SK-N-SH treated with all-trans-retinoic acid at 6 μM for 48 hours (cell line): ENCODE measurements at regions not wholly inside any gene's neighbourhood (a gene's known extent, or its start where the extent isn't known, plus 50 kb on each side); places are given as distances from the start of the nearest gene placed in this dataset.

Experiments used
- ATAC-seq: fragments of 200-7000 bp; cut with Tn5 transposase; 3 replicates; pipeline ENCODE4 v1.9.1; 2020; ENCODE audit warnings: mild to moderate bottlenecking, moderate library complexity
- ARNTL ChIP-seq: fragments of 450-650 bp; formaldehyde crosslinking; IDR thresholded peaks from 2 replicates; pipeline ENCODE4 v1.5.0; 2020; ENCODE audit warnings: low read depth, mild to moderate bottlenecking, moderate library complexity, borderline replicate concordance
- BACH2 ChIP-seq: fragments of 250-450 bp; sonication (Bioruptor Pico); IDR thresholded peaks from 2 replicates; pipeline ENCODE4 v1.9.0; 2021; ENCODE audit warnings: mild to moderate bottlenecking, borderline replicate concordance
- CSDC2 ChIP-seq: fragments of 250-450 bp; sonication (Bioruptor Pico); IDR thresholded peaks from 2 replicates; pipeline ENCODE4 v1.5.0; 2020; ENCODE audit warnings: mild to moderate bottlenecking, moderate library complexity
- ESRRG ChIP-seq: fragments of 250-450 bp; sonication (Bioruptor Pico); IDR thresholded peaks from 2 replicates; pipeline ENCODE4 v1.6.1; 2021; ENCODE audit warnings: mild to moderate bottlenecking
- GLIS3 ChIP-seq: fragments of 250-450 bp; sonication (Bioruptor Pico); IDR thresholded peaks from 2 replicates; pipeline ENCODE4 v1.5.0; 2020; ENCODE audit warnings: mild to moderate bottlenecking, moderate library complexity
- ISL1 ChIP-seq: fragments of 250-450 bp; sonication (Bioruptor Pico); IDR thresholded peaks from 2 replicates; pipeline ENCODE4 v2.1.2; 2022; ENCODE audit warnings: mild to moderate bottlenecking, moderate library complexity
- OSR1 ChIP-seq: fragments of 250-450 bp; sonication (Bioruptor Pico); IDR thresholded peaks from 2 replicates; pipeline ENCODE4 v1.8.0; 2022; ENCODE audit warnings: moderate library complexity, mild to moderate bottlenecking, inconsistent platforms
- POU6F1 ChIP-seq: fragments of 250-450 bp; sonication (Bioruptor Pico); IDR thresholded peaks from 2 replicates; pipeline ENCODE4 v1.8.0; 2021; ENCODE audit warnings: low read depth, mild to moderate bottlenecking, moderate library complexity, borderline replicate concordance
- PPARA ChIP-seq: fragments of 250-450 bp; sonication (Bioruptor Pico); IDR thresholded peaks from 2 replicates; pipeline ENCODE4 v1.5.0; 2020; ENCODE audit warnings: mild to moderate bottlenecking, borderline replicate concordance
- RARB ChIP-seq: fragments of 250-450 bp; sonication (Bioruptor Pico); IDR thresholded peaks from 2 replicates; pipeline ENCODE4 v1.8.0; 2021; ENCODE audit warnings: mild to moderate bottlenecking, moderate library complexity
- SNAI2 ChIP-seq: fragments of 250-450 bp; sonication (Bioruptor Pico); IDR thresholded peaks from 2 replicates; pipeline ENCODE4 v1.5.0; 2020; ENCODE audit warnings: mild to moderate bottlenecking, moderate library complexity
- TCF4 ChIP-seq: fragments of 250-450 bp; sonication (Bioruptor Pico); IDR thresholded peaks from 2 replicates; pipeline ENCODE4 v1.8.0; 2021; ENCODE audit warnings: mild to moderate bottlenecking, moderate library complexity, borderline replicate concordance
- TOX ChIP-seq: fragments of 250-450 bp; sonication (Bioruptor Pico); IDR thresholded peaks from 2 replicates; pipeline ENCODE4 v1.8.0; 2021; ENCODE audit warnings: mild to moderate bottlenecking, moderate library complexity, borderline replicate concordance
- TSHZ2 ChIP-seq: fragments of 250-450 bp; sonication (Bioruptor Pico); IDR thresholded peaks from 2 replicates; pipeline ENCODE4 v1.5.0; 2020; ENCODE audit warnings: mild to moderate bottlenecking, moderate library complexity
- ZC3H10 ChIP-seq: fragments of 250-450 bp; sonication (Bioruptor Pico); IDR thresholded peaks from 2 replicates; pipeline ENCODE4 v1.5.1; 2021; ENCODE audit warnings: mild to moderate bottlenecking, moderate library complexity
- ZFP3 ChIP-seq: fragments of 250-450 bp; sonication (Bioruptor Pico); IDR thresholded peaks from 2 replicates; pipeline ENCODE4 v1.5.0; 2020; ENCODE audit warnings: mild to moderate bottlenecking, moderate library complexity
- ZFP30 ChIP-seq: fragments of 450-650 bp; formaldehyde crosslinking; IDR thresholded peaks from 2 replicates; pipeline ENCODE4 v1.5.0; 2022; ENCODE audit warnings: mild to moderate bottlenecking, moderate library complexity
- ZNF565 ChIP-seq: fragments of 450-650 bp; formaldehyde crosslinking; conservative IDR thresholded peaks from 2 replicates; pipeline ENCODE4 v1.5.0; 2020; ENCODE audit warnings: low read depth, mild to moderate bottlenecking, moderate library complexity
- ZNF70 ChIP-seq: fragments of 450-650 bp; formaldehyde crosslinking; IDR thresholded peaks from 2 replicates; pipeline ENCODE4 v1.5.0; 2020; ENCODE audit warnings: mild to moderate bottlenecking, moderate library complexity
- ZNF8 ChIP-seq: fragments of 450-650 bp; formaldehyde crosslinking; IDR thresholded peaks from 2 replicates; pipeline ENCODE4 v1.5.0; 2020; ENCODE audit warnings: mild to moderate bottlenecking, moderate library complexity
- TF ChIP-seq, protein P1 (sequence below): fragments of 250-450 bp; sonication (Bioruptor Pico); IDR thresholded peaks from 2 replicates; pipeline ENCODE4 v1.5.1; 2020; ENCODE audit warnings: low read depth, mild to moderate bottlenecking, moderate library complexity
- TF ChIP-seq, protein P2 (sequence below): fragments of 250-450 bp; sonication (Bioruptor Pico); IDR thresholded peaks from 2 replicates; pipeline ENCODE4 v1.8.0; 2020; ENCODE audit warnings: mild to moderate bottlenecking, moderate library complexity, borderline replicate concordance
- TF ChIP-seq, protein P3 (sequence below): fragments of 250-450 bp; sonication (Bioruptor Pico); IDR thresholded peaks from 2 replicates; pipeline ENCODE4 v1.5.1; 2021; ENCODE audit warnings: mild to moderate bottlenecking, moderate library complexity

DNA sequence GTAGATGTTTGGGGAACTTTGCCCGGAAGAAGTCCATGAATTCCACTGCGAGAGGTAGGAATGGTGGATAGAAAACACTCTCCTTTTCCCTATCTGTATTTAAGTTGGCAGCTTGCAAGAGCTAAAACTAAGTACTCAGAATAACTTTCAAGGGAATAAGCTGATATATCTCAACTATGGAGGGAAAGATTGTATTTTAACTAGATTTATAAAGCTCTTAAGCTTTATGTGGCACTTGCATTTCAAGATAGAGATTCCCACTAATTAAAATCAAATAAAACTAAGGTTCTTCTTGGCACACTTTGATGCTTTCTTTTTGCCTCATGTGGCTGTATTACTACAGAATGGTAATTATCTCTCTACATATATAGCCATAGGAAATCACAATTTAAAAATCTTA, 149.7 kb upstream of the STARD13 start:
- no peak for ATAC-seq
- no peak for TF ChIP-seq ZNF8
- peak; percentile 68 for TF ChIP-seq ISL1
- TF ChIP-seq ZNF565 (CRISPR knock-in tag), result no peak
- TF ChIP-seq ARNTL, result no peak

DNA sequence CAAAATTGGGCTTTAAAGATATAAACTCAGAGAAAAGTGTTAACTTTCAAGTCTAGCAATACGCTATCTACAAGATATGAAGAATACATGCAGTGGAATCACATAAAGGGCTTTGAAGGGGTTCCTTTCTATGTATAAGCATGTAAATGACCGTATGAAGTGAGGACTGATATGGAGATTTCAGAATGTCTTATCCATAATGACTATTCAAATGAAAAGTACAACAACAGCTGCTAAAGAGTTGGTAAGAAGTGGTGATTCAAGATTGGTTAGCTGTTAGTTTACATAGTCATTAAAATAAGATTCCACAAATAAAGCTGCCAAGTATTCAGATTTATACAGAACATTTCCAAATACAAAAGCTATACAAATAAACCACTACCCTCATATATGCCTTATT, 153.4 kb upstream of the STARD13 start:
- TF ChIP-seq RARB (CRISPR knock-in tag) (no peak), ZNF565 (CRISPR knock-in tag) (no peak), ZFP30 (CRISPR knock-in tag) (no peak), BACH2 (no peak), ISL1 (no peak), ZNF8 (no peak), TSHZ2 (CRISPR knock-in tag) (no peak), ZNF70 (CRISPR knock-in tag) (no peak), ZC3H10 (CRISPR knock-in tag) (no peak), SNAI2 (CRISPR knock-in tag) (no peak), OSR1 (no peak), TOX (CRISPR knock-in tag) (no peak), CSDC2 (CRISPR knock-in tag) (no peak), ESRRG (CRISPR knock-in tag) (no peak), ZFP3 (CRISPR knock-in tag) (no peak), POU6F1 (CRISPR knock-in tag) (no peak), ARNTL (no peak)
- TF ChIP-seq, protein P1, sequence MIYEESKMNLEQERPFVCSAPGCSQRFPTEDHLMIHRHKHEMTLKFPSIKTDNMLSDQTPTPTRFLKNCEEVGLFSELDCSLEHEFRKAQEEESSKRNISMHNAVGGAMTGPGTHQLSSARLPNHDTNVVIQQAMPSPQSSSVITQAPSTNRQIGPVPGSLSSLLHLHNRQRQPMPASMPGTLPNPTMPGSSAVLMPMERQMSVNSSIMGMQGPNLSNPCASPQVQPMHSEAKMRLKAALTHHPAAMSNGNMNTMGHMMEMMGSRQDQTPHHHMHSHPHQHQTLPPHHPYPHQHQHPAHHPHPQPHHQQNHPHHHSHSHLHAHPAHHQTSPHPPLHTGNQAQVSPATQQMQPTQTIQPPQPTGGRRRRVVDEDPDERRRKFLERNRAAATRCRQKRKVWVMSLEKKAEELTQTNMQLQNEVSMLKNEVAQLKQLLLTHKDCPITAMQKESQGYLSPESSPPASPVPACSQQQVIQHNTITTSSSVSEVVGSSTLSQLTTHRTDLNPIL (CRISPR knock-in tag), result no peak
- TF ChIP-seq, protein P2, sequence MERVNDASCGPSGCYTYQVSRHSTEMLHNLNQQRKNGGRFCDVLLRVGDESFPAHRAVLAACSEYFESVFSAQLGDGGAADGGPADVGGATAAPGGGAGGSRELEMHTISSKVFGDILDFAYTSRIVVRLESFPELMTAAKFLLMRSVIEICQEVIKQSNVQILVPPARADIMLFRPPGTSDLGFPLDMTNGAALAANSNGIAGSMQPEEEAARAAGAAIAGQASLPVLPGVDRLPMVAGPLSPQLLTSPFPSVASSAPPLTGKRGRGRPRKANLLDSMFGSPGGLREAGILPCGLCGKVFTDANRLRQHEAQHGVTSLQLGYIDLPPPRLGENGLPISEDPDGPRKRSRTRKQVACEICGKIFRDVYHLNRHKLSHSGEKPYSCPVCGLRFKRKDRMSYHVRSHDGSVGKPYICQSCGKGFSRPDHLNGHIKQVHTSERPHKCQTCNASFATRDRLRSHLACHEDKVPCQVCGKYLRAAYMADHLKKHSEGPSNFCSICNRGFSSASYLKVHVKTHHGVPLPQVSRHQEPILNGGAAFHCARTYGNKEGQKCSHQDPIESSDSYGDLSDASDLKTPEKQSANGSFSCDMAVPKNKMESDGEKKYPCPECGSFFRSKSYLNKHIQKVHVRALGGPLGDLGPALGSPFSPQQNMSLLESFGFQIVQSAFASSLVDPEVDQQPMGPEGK, result no peak
- no peak for ATAC-seq

DNA sequence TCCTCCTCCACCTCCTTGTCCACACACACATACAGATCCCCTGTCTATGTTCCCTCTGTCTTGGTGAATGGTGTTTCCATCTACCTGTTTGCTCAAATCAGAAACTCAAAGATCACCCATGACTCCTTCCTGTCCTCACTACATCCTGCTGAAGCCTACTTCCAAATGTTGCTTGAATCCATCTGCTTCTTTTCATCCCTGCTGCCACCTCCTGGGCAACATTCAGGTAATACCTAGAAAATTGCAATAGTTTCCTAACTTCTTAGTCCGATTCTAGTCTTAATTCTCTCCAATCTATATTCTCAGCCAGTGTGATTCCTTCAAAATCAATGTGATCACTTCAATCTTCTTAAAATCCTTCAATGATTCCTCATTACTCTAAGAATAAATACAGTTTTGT, 155.5 kb upstream of the STARD13 start:
- peak; percentile 53; the same call in 2 of the 3 replicates for ATAC-seq
- no peak for TF ChIP-seq ISL1
- TF ChIP-seq TSHZ2 (CRISPR knock-in tag), result no peak
- TF ChIP-seq, protein P2, result no peak
- TF ChIP-seq ZC3H10 (CRISPR knock-in tag), result no peak
- no peak for TF ChIP-seq TCF4 (CRISPR knock-in tag)
- no peak for TF ChIP-seq ZNF565 (CRISPR knock-in tag)
- TF ChIP-seq SNAI2 (CRISPR knock-in tag), result no peak
- no peak for TF ChIP-seq CSDC2 (CRISPR knock-in tag)
- TF ChIP-seq, protein P3, sequence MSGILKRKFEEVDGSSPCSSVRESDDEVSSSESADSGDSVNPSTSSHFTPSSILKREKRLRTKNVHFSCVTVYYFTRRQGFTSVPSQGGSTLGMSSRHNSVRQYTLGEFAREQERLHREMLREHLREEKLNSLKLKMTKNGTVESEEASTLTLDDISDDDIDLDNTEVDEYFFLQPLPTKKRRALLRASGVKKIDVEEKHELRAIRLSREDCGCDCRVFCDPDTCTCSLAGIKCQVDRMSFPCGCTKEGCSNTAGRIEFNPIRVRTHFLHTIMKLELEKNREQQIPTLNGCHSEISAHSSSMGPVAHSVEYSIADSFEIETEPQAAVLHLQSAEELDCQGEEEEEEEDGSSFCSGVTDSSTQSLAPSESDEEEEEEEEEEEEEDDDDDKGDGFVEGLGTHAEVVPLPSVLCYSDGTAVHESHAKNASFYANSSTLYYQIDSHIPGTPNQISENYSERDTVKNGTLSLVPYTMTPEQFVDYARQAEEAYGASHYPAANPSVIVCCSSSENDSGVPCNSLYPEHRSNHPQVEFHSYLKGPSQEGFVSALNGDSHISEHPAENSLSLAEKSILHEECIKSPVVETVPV (CRISPR knock-in tag), result no peak
- TF ChIP-seq ZFP30 (CRISPR knock-in tag), result no peak
- TF ChIP-seq ESRRG (CRISPR knock-in tag), result no peak
- TF ChIP-seq, protein P1 (CRISPR knock-in tag), result no peak
- TF ChIP-seq PPARA (CRISPR knock-in tag), result no peak
- TF ChIP-seq ZFP3 (CRISPR knock-in tag), result no peak
- TF ChIP-seq ARNTL, result no peak
- TF ChIP-seq GLIS3 (CRISPR knock-in tag), result no peak
